MCF 10A (cell line): ENCODE measurements at regions not wholly inside any gene's neighbourhood (a gene's known extent, or its start where the extent isn't known, plus 50 kb on each side); places are given as distances from the start of the nearest gene placed in this dataset.

Source experiments
- BruUV-seq: library from RNA; stranded (reverse); fragments of 400-500 nt; replicated peaks from 2 replicates; lab custom pipeline; 2021; lab: Mats Ljungman, UMichigan
- CTCF ChIA-PET: fragments of 300-600 bp; sonication (Branson Sonifier 250); formaldehyde crosslinking; extraction: SDS; loops from one replicate; lab custom pipeline; 2021; ENCODE audit warnings: antibody characterized with exemption, inconsistent platforms; lab: Yijun Ruan, JAX
- POLR2A ChIA-PET: fragments of 300-600, 350-650 bp; sonication (Branson Sonifier 250); formaldehyde crosslinking; extraction: SDS; loops from one replicate; lab custom pipeline; 2020; ENCODE audit warnings: antibody characterized with exemption, inconsistent platforms; lab: Yijun Ruan, JAX
- DNase-seq: peaks from one replicate; pipeline ENCODE4 v3.0.0-alpha.2; 2018; ENCODE audit not compliant: unreplicated experiment
- H3K27ac Mint-ChIP-seq: one replicate; pipeline ENCODE4 v1.8.0; 2022; ENCODE audit warnings: mild to moderate bottlenecking, low read depth, mixed read lengths; ENCODE audit not compliant: unreplicated experiment
- H3K27me3 Mint-ChIP-seq: one replicate; pipeline ENCODE4 v1.8.0; 2022; ENCODE audit warnings: mixed read lengths; ENCODE audit not compliant: insufficient read depth, unreplicated experiment
- H3K36me3 Mint-ChIP-seq: one replicate; pipeline ENCODE4 v1.8.0; 2022; ENCODE audit warnings: mild to moderate bottlenecking, moderate library complexity, mixed read lengths; ENCODE audit not compliant: insufficient read depth, unreplicated experiment
- H3K4me1 Mint-ChIP-seq: one replicate; pipeline ENCODE4 v1.8.0; 2022; ENCODE audit warnings: mixed read lengths; ENCODE audit not compliant: insufficient read depth, unreplicated experiment
- H3K4me3 Mint-ChIP-seq: one replicate; pipeline ENCODE4 v1.8.0; 2022; ENCODE audit warnings: mild to moderate bottlenecking, moderate library complexity, mixed read lengths; ENCODE audit not compliant: unreplicated experiment
- H3K9me3 Mint-ChIP-seq: one replicate; pipeline ENCODE4 v1.8.0; 2022; ENCODE audit warnings: mixed read lengths; ENCODE audit not compliant: unreplicated experiment
- CTCF ChIP-seq: fragments of 200-600 bp; IDR thresholded peaks from one replicate; pipeline ENCODE4 v1.8.0; 2022; ENCODE audit warnings: antibody characterized with exemption, mild to moderate bottlenecking; ENCODE audit not compliant: unreplicated experiment
- intact Hi-C: fragments of 100-400 bp; cut with micrococcal nuclease; formaldehyde crosslinking; loops from 2 replicates; pipeline ENCODE4 v1.14.1; 2022

- no peak overlapping the region for H3K4me3 Mint-ChIP-seq
- BruUV-seq = no TSS peak
- DNase-seq = no peak
- peaks cover 14% of the 10 kb centered on the region for H3K9me3 Mint-ChIP-seq
- TF ChIP-seq CTCF = no peak
- POLR2A ChIA-PET = no interaction called here
- H3K27ac Mint-ChIP-seq = no peak overlapping the region
- CTCF ChIA-PET = interaction anchor here (0.6 to 0.7 kb wide), 2 partner anchors 12 to 92 kb away, joined by 3 read pairs; no protein-coding TSS in a partner anchor
- H3K27me3 Mint-ChIP-seq = no peaks in the 10 kb centered on the region
- no peaks in the 10 kb centered on the region for H3K36me3 Mint-ChIP-seq
- no peaks in the 10 kb centered on the region for H3K4me1 Mint-ChIP-seq
- intact Hi-C loops = no loop called here
These were observed 297.7 kb downstream of the DOK5 start for GRCh38 chr20:54772893-54773642.

GRCh38 chr20:54766483-54766882 lies 291.1 kb downstream of the DOK5 start:
- intact Hi-C loops = no loop called here
- Mint-ChIP-seq H3K4me1 (no peaks in the 10 kb centered on the region), H3K36me3 (no peaks in the 10 kb centered on the region), H3K27ac (no peak overlapping the region), H3K9me3 (peaks cover 2% of the 10 kb centered on the region), H3K4me3 (no peak overlapping the region), H3K27me3 (no peaks in the 10 kb centered on the region)
- no TSS peak for BruUV-seq
- DNase-seq = no peak
- ChIA-PET POLR2A (no interaction called here), CTCF (interaction anchor here (0.6 kb wide), 1 partner anchor 87 kb away, joined by 3 read pairs; no protein-coding TSS in a partner anchor)
- TF ChIP-seq CTCF = no peak

GRCh38 chr20:54763366-54763765 lies 288.0 kb downstream of the DOK5 start:
- no TSS peak for BruUV-seq

GRCh38 chr20:54759589-54759988 lies 284.2 kb downstream of the DOK5 start:
- TF ChIP-seq CTCF = no peak
- no TSS peak for BruUV-seq
- Mint-ChIP-seq H3K4me1 (no peaks in the 10 kb centered on the region), H3K4me3 (no peak overlapping the region), H3K9me3 (peaks cover 10% of the 10 kb centered on the region), H3K36me3 (no peaks in the 10 kb centered on the region), H3K27me3 (no peaks in the 10 kb centered on the region), H3K27ac (no peak overlapping the region)
- intact Hi-C loops = no loop called here
- DNase-seq = no peak
- CTCF ChIA-PET = no interaction called here
- POLR2A ChIA-PET = no interaction called here

More at GRCh38 chr20:54763366-54763765, 288.0 kb downstream of the DOK5 start:
- CTCF ChIA-PET = interaction anchor here (0.5 kb wide), 1 partner anchor 1899 kb away, joined by 3 read pairs; no protein-coding TSS in a partner anchor
- DNase-seq = no peak
- intact Hi-C loops = no loop called here
- Mint-ChIP-seq H3K4me1 (no peaks in the 10 kb centered on the region), H3K27me3 (no peaks in the 10 kb centered on the region), H3K9me3 (peaks cover 7% of the 10 kb centered on the region), H3K27ac (no peak overlapping the region), H3K36me3 (no peaks in the 10 kb centered on the region), H3K4me3 (no peak overlapping the region)
- no peak for TF ChIP-seq CTCF
- POLR2A ChIA-PET = no interaction called here
